Lung (tissue), 11 donors: ENCODE measurements at regions not wholly inside any gene's neighbourhood (a gene's known extent, or its start where the extent isn't known, plus 50 kb on each side); places are given as distances from the start of the nearest gene placed in this dataset.

Experiments used
- ATAC-seq: fragments of 200-7000 bp; cut with Tn5 transposase; one replicate; pipeline ENCODE4 v1.9.1; 2020; ENCODE audit warnings: moderate number of reproducible peaks; ENCODE audit not compliant: insufficient read depth, low FRiP score
- DNase-seq, 3 donors: peaks; one replicate each; pipeline ENCODE4 v3.0.0-alpha.2; 2013 to 2017
- H3K27ac ChIP-seq, 2 donors: one replicate each; pipeline ENCODE4 v1.5.1; 2013; ENCODE audit warnings: mild to moderate bottlenecking in 2 of 2, moderate library complexity in 2 of 2, control low read depth in 1 of 2, inconsistent platforms in 1 of 2, low read depth in 1 of 2, low read length in 1 of 2
- H3K27me3 ChIP-seq, 3 donors: one replicate each; pipeline ENCODE4 v1.5.1; 2013; ENCODE audit warnings: low read length in 2 of 3; ENCODE audit not compliant: control insufficient read depth in 3 of 3, insufficient read depth in 3 of 3
- H3K36me3 ChIP-seq, 4 donors: one replicate each; pipeline ENCODE4 v1.5.1; 2013; ENCODE audit warnings: low read length in 4 of 4, mild to moderate bottlenecking in 1 of 4, moderate library complexity in 1 of 4; ENCODE audit not compliant: control insufficient read depth in 4 of 4, insufficient read depth in 4 of 4
- H3K4me1 ChIP-seq, 5 donors: one replicate each; pipeline ENCODE4 v1.5.1; 2013; ENCODE audit warnings: low read length in 5 of 5, mild to moderate bottlenecking in 2 of 5, moderate library complexity in 1 of 5; ENCODE audit not compliant: control insufficient read depth in 5 of 5, insufficient read depth in 5 of 5
- H3K4me3 ChIP-seq: one replicate; pipeline ENCODE4 v1.5.1; 2013; ENCODE audit warnings: mild to moderate bottlenecking, control low read depth, moderate library complexity
- H3K9ac ChIP-seq, 2 donors: one replicate each; pipeline ENCODE4 v1.5.1; 2013; ENCODE audit warnings: low read length in 2 of 2, control low read depth in 1 of 2; ENCODE audit not compliant: insufficient read depth in 1 of 2
- H3K9me3 ChIP-seq, 4 donors: one replicate each; pipeline ENCODE4 v1.5.1; 2013; ENCODE audit warnings: low read length in 3 of 4, mild to moderate bottlenecking in 1 of 4, moderate library complexity in 1 of 4; ENCODE audit not compliant: control insufficient read depth in 4 of 4, insufficient read depth in 3 of 4
- CTCF ChIP-seq: IDR thresholded peaks from 2 replicates; pipeline ENCODE4 v1.5.1; 2012; ENCODE audit warnings: mild to moderate bottlenecking; ENCODE audit errors: control extremely low read depth, extremely low read depth
- WGBS, 2 donors: extraction: QIAGEN DNeasy Blood & Tissue Kit; methylation state at CpG; one replicate each; pipeline ENCODE4 v1.1.7; 2013; 5-methylcytosine and 5-hydroxymethylcytosine counted together
- donor health status: control.
- donor health status: control.
- donor health status: Bipolar disorder and iron deficiency.
- donor health status: healthy.
- donor health status: DM: yes; HTN: yes; CAD: no.

GRCh38 chr2:2767837-2768236, 436.8 kb upstream of the MYT1L start:
- Histone ChIP-seq H3K27me3 (no peaks in the 10 kb centered on the region), H3K9me3 (no peaks in the 10 kb centered on the region), H3K27ac (no peak overlapping the region), H3K4me1 (peaks cover 0 to 3% (median 0%) of the 10 kb centered on the region in 5 donors), H3K4me3 (no peak overlapping the region), H3K9ac (no peak overlapping the region), H3K36me3 (no peaks in the 10 kb centered on the region)
- ATAC-seq (no peak), DNase-seq (no peak)
- 70 to 79% methylated on average over 9 of the region's 9 CpGs for WGBS, 2 donors
- no peak for TF ChIP-seq CTCF

DNA sequence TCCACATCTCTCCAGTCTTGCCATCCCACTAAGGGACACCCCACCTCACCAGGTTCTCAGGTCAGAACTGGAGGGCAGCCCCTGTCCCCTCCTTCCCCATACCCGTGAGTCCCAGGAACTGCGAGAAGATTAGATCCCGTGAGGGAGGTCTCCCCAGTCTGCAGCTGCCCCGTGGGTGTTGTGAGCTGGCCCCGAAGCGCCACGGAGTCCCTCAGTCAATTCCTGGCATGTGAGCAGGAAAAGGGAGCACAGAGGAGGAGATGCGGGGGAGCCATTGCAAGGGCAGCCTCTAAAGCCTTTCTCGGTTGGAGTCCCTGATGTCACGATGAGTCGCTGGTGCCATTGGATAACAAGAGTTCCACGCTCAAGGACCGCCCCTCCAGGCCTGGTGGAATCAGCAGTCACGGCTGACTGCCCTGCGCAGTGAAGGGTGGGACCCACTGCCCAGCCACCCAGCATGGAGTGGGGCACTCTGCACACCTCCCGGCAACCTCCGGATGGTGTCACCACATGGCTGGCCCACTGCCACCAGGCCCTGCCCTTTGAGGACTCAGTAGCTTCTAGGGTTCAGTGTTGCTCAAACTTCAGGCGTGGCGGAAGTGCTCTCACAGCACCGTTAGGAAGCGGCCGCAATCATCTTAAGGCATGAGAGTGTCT, 434.9 kb upstream of the MYT1L start:
- Histone ChIP-seq H3K36me3 (no peaks in the 10 kb centered on the region), H3K4me3 (no peak overlapping the region), H3K4me1 (peaks cover 0 to 3% (median 0%) of the 10 kb centered on the region in 5 donors), H3K9me3 (peaks cover 0 to under 1% (median 0%) of the 10 kb centered on the region in 4 donors), H3K27me3 (no peaks in the 10 kb centered on the region), H3K9ac (no peak overlapping the region), H3K27ac (no peak overlapping the region)
- 89 to 91% methylated on average over 22 of the region's 22 CpGs for WGBS, 2 donors
- DNase-seq (no peak), ATAC-seq (no peak)
- no peak for TF ChIP-seq CTCF

- no peak overlapping the region for H3K9ac ChIP-seq
- no peak for DNase-seq
- WGBS, 2 donors, result 85 to 91% methylated on average over 15 to 17 of the region's 17 CpGs
These were observed 434.2 kb upstream of the MYT1L start for GRCh38 chr2:2765176-2765800.

More at GRCh38 chr2:2765176-2765800, 434.2 kb upstream of the MYT1L start:
- ATAC-seq, result no peak
- Histone ChIP-seq H3K4me1 (peaks cover 0 to 3% (median 0%) of the 10 kb centered on the region in 5 donors), H3K9me3 (peaks cover 0 to 6% (median 0%) of the 10 kb centered on the region in 4 donors), H3K27me3 (no peaks in the 10 kb centered on the region), H3K27ac (no peak overlapping the region), H3K4me3 (no peak overlapping the region), H3K36me3 (no peaks in the 10 kb centered on the region)
- TF ChIP-seq CTCF, result no peak
